GM21367 (cell line): ENCODE measurements at regions not wholly inside any gene's neighbourhood (a gene's known extent, or its start where the extent isn't known, plus 50 kb on each side); places are given as distances from the start of the nearest gene placed in this dataset.

Experiments
- ATAC-seq: cut with Tn5 transposase; IDR thresholded peaks from one replicate; pipeline ENCODE4 v1.9.1; 2021; ENCODE audit not compliant: unreplicated experiment

- ATAC-seq, result no peak
Observed at GRCh38 chr7:17633067-17633466, 307.2 kb downstream of the SNX13 start.

- no peak for ATAC-seq
Observed at GRCh38 chr7:17638727-17639126, 301.6 kb downstream of the SNX13 start.

- peak; percentile 75 for ATAC-seq
Observed at GRCh38 chr7:17640730-17641377, 299.4 kb downstream of the SNX13 start.

- ATAC-seq, result no peak
Observed at GRCh38 chr7:17645500-17645899, 294.8 kb downstream of the SNX13 start.

GRCh38 chr7:17646253-17646956, 293.9 kb downstream of the SNX13 start:
- no peak for ATAC-seq

GRCh38 chr7:17651341-17651740, 289.0 kb downstream of the SNX13 start:
- no peak for ATAC-seq

- ATAC-seq, result no peak
Observed at GRCh38 chr7:17651863-17652385, 288.4 kb downstream of the SNX13 start.

- ATAC-seq, result no peak
Observed at GRCh38 chr7:17654940-17655339, 285.4 kb downstream of the SNX13 start.

- no peak for ATAC-seq
Observed at GRCh38 chr7:17659126-17659525, 281.2 kb downstream of the SNX13 start.

- ATAC-seq, result no peak
Observed at GRCh38 chr7:17660116-17660515, 280.2 kb downstream of the SNX13 start.

- ATAC-seq, result no peak
Observed at GRCh38 chr7:17661982-17662585, 278.2 kb downstream of the SNX13 start.

GRCh38 chr7:17663061-17663675, 277.1 kb downstream of the SNX13 start:
- no peak for ATAC-seq

GRCh38 chr7:17665029-17665428, 275.3 kb downstream of the SNX13 start:
- no peak for ATAC-seq

GRCh38 chr7:17668122-17668521, 272.2 kb downstream of the SNX13 start:
- peak; percentile 80 for ATAC-seq

- ATAC-seq, result no peak
Observed at GRCh38 chr7:17669204-17669603, 271.1 kb downstream of the SNX13 start.

GRCh38 chr7:17671956-17672355, 268.3 kb downstream of the SNX13 start:
- no peak for ATAC-seq

GRCh38 chr7:17672783-17673182, 267.5 kb downstream of the SNX13 start:
- no peak for ATAC-seq

GRCh38 chr7:17674166-17674942, 265.9 kb downstream of the SNX13 start:
- ATAC-seq, result no peak

GRCh38 chr7:17674943-17675608, 265.2 kb downstream of the SNX13 start:
- no peak for ATAC-seq

GRCh38 chr7:17677408-17677807, 262.9 kb downstream of the SNX13 start:
- ATAC-seq, result no peak
